DMS153 treated with DMSO at 0.1 percent for 48 hours (cell line): ENCODE measurements at regions not wholly inside any gene's neighbourhood (a gene's known extent, or its start where the extent isn't known, plus 50 kb on each side); places are given as distances from the start of the nearest gene placed in this dataset.

ENCODE experiments used
- DNase-seq: peaks from one replicate; lab custom pipeline; 2025; ENCODE audit not compliant: unreplicated experiment; lab: John Stamatoyannopoulos, UW

DNA sequence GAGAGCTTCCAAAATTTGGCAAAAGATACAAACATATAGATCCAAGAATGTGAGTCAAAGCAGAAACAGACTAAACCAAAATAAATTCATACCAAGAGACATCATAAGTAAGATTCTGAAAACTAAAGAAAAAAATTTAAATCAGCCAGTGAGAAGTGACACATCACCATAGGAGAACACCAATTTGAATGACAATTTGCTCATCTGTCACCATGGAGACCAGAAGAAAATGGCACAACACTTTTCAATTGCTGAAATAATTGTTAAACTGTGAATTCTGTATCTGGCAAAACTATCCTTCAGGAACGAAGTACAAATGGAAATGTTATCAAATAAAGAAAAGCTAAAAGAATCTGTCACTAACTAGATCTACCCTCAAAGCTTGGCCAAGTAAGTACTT, 864.3 kb downstream of the BRD1 start:
- DNase-seq: no peak

DNA sequence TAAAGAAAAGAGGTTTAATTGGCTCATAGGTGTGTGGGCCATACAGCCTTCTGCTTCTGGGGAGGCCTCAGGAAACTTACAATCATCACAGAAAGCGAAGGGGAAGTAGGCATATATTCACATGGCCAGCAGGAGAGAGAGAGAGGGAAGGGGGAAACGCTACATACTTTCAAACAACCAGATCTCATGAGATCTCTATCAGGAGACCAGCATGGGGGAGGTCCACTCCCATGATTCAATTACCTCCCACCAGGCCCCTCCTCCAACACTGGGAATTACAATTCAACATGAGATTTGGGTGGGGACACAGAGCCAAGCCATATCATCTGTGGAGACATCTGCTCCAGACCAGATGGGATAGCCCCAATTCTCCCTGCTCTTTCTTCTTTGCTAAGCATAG, 866.0 kb downstream of the BRD1 start:
- DNase-seq: no peak

DNA sequence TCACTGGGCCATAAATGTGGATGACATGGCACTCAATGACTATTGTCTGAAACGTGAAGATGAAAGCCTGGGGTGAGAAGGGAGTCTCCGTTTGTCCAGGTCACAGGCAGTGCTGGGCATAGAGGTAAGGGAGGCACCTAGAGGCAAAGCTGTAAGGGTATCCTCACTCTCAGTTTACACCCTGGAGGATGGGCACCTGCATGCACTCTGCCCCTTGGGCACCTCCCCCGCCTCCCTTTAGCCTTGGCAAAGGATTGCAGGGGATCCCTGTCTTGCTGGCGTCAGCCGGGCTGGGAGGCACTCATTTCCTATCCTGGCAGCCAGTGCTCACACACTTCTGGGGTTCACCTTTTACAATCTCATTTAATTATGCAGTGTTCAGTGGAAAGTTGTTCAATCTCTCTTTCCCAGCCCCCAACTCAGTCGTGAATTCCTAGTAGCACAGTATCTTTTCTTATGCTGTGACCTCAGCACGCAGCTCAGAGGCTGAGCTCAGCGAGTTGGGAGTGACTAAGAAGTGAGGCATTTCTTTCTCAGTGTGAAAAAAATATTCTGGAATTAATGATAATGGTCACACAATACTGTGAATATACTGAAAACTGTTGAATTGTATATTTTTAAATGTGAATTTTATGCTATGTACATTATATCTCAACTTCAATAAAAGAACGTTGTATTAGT, 866.6 kb downstream of the BRD1 start:
- no peak for DNase-seq

DNA sequence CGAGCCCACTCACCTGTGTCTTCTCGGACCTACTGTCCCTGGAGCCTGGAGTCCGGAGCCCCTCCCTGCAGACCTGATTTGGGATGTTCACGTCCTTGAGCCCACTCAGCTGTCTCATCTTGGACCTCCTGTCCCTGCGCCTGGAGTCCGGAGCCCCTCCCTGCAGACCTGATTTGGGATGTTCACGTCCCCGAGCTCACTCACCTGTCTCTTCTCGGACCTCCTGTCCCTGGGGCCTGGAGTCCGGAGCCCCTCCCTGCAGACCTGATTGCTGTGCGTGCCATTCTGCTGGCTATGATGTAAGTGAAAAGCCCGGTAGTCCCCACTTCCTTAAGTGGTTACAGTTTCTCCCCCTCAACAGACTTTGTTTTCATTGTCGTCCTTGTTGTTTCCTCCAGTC, 867.1 kb downstream of the BRD1 start:
- DNase-seq: no peak

DNA sequence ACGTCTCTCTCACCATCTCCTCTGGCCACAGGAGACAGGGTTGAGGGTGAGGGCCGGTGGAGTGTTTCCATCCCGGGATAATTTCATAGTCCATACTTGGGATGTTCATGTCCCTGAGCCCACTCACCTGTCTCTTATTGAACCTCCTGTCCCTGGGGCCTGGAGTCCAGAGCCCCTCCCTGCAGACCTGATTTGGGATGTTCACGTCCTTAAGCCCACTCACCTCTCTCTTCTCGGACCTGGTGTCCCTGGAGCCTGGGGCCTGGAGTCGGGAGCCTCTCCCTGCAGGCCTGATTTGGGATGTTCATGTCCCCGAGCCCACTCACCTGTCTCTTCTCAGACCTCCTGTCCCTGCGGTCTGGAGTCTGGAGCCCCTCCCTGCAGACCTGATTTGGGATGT, 868.2 kb downstream of the BRD1 start:
- no peak for DNase-seq

DNA sequence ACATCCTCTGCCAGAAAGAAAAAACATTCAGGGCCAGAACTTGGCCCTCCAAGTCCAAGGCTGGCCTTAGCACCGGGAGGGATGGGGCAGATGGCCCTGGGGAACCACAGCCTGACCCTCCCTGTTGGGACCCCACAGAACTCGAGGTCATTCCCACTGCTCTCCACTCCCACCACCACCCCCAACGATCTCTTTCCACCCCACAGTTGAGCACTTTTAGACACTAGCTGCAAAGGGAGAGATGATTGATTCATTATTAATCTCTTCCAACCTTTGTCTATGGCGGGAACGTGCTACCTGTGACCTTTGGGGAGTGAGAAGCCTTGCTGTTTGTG, 869.7 kb downstream of the BRD1 start:
- no peak for DNase-seq

DNA sequence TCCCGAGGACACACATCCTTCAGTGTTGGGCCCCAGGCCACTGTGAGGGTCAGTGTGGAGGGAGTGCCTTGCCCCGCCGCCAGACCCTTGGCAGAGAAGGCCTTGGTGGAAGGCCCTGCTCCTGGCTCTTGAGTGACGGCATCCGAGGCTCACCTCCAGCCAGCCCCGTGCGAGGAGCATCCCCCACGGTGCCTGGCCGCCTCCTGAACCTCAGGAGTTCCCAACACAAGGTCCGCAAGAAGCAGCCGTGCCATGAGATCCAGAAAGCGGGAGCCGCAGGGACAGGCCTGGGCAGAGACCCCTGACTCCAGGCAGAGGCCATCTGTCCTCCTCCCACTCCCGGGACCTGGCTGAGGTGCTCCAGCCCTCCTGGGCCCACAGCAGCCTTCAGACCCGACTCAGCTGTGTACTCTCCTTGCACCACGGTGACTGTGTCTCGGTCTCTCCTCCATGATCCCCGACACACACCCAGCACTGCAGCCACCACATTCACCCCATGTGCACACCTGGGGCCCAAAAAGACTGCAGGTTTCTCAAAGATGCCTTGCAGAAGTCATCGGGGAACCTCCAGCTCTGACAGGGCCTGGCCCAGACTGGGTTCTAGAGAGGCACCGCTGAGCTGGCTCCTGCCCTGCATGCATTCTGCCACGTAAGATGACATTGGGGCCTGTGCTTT, 870.2 kb downstream of the BRD1 start:
- DNase-seq: no peak

DNA sequence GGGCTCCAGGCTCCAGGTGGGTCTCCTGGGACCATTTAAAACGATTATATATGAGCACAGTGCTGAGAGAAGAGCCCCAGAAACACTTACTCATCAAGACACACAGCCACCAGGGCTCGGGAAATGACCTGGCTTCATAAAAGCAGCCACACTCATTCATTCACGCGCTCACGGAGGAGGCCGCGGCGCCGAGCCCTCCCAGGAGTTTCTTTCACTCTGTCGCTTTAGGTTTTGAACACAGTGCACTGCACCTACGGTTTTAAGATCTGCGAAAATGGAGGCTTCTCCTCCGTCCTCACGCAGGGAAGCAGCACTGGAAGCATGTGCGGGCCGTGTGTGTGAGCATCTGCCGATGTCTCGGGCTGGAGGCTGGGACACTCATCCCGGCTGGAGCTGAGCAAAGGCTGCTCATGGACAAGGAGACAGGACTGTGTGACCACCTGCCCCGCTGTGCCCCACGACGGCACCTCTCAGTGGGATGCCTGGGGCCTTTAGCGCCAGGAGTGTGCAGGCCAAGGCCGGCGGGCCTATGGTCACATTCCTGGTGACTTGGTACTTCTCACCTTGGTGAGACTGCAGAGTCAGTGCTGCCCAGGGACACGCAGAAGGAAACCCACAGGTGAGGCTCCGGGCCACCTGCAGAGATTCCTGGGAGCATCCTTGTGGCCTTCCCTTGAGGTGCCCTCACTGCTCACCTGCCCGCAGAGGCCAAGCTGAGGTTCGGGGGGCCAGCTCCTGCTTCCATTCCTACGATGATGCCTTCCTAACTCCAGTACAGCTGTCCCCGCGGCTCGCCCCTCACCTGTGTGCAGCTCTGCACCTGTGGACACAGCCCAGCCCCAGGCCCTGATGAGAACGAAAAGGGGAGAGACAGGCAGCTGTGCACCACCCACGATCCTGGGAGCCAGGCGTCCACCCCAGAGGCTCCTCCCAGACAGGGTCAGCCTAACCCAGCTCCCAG, 872.0 kb downstream of the BRD1 start:
- no peak for DNase-seq

DNA sequence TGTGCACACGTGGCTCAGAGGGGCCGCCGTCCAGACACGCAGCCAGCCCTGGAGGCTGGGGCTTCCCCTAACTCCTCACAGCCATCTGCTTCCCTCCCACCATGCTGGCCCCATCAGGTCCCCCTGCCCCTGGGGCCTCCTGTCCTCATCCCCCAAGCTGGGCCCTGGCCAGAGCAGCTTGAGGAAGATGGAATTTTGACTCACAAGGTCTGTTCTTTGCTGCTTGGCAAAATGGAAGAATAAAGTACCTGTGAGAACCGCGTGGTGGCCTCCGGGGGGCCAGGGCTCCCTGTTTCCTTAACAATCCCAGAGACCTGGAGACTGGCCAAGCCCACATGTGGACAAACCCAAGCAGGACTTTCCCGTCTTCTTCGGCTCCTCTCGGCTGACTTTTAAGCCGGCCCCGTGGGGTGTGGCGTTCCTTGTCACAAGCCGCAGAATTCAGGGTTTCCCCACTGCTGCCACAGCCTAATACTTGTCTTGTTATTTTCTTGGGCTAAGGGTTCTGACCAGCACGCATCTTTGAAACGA, 872.8 kb downstream of the BRD1 start:
- no peak for DNase-seq

DNA sequence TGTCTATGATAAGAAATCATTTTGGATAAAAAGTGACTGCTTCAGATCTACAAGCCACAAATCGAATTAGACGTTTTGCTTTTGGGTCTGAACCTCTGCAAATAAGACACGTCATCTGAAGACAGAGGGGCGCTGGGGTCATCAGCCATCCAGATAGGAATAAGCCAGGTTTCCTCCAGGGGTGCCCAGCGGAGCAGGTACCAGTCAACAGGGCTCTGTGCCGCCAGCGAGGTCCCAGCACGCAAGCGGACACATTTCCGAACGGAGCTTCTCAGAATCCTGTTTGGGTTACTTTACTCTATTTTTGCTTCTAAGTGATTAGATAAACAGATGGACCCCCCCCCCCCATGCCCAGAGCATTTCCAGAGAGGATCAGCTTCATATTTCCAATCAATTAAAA, 873.8 kb downstream of the BRD1 start:
- no peak for DNase-seq

DNA sequence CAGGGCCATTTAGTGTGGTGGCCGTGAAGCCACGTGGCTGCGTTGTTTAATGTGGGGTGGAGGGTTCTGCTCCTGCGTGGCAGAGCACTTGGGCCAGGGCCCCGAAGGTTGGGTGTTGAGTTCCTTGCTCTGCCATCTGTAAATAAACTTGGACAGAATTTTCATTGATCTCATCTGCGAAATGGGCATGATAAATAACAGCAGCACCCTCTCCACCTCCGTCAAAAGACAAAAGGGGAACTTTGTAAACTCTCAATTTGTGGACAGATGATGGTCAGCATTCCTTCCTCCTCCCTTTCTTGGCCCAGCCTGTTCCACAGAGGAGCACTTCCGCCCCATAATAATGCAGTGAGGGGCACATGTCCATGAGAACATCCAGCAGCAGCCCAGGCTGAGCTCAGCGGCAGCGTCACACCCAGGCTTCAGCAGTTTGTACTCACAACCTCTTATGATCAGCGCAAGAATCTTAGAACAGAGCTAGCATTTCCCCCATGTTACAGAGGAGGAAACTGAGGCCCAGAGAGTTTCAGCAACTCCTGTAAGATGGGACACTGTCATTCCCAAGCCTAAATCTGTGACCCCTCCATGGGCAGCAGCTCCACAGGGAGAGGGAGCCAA, 874.5 kb downstream of the BRD1 start:
- DNase-seq: no peak

DNA sequence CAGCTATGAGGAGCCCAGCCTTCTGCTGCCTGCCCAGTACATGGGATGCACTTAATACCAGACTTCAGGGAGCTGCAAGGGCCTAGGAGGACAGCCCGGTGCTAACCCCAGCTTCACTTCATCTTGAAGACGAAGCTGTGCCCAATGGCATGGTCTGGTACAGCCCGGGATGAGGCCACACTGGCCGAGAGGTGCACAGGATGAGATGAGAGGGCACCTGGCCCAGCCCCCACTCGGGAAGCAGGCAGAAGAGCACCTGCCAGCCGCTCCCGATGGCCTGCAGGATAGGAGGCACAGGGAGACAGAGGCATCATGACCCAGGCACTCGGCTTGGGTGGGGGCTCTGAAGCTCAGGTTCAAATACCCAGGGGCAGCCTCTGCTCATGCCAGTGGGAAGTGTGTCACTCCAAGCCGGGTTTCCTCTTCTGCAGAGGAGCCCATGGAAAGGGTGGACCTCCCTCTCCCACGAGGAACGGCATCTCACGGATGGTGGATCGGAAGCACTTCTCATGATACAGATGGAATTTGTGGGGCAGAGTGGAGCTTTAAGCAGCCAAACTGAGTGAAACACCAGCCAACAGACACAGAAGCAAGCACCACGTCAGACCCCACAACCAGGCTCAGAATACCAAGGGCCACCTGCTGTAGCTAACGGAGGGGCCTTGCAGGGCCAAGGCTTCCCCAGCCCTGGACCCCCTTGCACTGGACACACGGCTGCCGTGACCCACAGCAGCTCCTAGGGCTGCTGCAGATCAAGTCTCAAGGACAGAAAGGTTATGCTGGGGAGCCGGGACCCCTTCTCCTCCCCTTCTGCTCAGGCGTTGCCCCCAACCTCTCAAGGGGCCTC, 875.2 kb downstream of the BRD1 start:
- DNase-seq: no peak

DNA sequence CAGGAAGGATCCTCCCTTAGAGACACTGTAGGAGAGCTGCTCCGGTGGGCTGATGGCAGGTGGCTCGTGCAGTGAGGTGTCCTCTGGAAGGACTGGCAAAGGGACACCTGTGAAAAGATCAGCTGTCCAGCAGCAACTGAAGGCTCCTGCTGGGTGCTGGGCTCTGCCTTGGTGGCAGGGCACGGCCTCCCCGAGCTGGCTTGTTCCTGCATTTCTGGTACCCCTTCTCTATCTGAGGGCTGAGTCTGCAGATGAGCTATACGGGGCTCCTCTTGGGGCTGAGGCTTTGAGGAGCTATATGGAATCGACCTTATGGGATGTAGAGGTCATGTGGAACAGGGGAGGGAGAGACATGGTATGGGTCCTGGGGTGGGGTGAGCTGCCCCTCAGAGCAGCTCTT, 875.8 kb downstream of the BRD1 start:
- DNase-seq: no peak

DNA sequence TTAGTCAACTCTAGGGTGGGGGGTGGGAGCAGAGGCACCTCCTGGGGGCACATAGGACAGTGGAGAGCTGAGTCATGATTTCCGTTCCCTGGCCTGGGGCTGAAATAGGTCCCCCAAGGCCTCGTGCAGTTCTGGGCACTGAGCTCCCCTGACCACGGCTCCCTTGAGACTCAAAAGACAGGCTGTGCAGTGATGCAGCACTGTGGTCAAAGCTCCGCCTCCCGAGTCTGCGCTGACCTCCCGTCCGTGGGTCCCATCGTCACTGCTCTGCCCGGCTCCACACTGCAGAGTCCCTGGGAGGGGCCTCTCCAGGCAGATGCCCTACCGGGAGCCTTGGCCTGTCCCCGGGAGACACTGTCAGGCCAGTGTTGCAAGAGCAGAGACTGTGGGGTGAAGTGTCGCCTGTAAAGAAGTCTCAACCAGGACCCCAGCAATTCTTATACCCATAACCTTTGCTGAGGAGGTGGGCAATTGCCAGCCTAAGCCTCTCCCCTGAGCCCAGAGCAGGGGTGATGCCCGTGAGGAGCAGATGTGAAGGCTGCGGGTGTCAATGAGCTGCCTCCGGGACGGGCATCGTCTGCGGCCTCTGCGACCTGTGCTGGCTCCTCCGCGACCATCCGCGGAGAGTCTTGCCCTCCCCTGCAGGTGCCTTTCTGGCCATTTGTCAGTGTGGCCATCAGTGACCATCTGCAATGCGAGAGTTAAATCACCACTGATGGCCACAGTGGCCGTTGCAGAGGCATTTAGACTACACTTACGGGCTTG, 877.3 kb downstream of the BRD1 start:
- no peak for DNase-seq

DNA sequence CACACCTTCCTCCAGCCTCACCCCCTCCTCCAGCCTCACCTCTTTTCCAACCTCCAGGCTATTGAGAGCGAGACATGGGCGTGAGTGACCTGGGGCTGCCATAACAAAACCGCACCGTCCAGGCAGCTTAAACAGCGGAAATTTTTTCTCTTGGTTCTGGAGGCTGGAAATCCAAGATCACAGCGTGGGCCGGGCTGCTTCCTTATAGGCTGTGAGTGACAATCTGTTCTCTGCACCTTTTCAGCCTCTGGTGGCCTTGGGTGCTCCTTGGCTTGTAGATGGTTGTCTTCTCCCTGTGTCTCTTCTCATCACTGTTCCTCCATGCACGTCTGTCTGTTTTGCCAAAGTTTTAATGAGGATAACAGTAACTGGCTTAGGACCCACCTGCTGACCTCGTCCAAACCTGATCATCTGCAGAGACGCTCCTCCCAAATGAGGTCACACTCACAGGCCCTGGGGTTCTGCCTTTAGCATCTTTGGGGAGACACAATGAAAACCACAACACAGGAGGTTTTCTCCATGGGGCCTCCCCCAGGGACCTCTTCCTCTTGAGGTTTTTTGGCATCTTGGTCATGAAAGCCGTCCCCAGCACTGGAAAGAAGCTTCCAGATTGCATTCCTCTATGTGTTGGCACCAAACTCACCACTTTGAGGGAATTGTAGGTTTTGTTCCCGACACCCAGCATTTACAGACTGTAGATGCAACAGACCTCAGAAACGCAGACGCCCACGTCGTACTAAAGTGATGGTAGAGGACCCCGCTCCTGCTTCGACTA, 878.1 kb downstream of the BRD1 start:
- no peak for DNase-seq

DNA sequence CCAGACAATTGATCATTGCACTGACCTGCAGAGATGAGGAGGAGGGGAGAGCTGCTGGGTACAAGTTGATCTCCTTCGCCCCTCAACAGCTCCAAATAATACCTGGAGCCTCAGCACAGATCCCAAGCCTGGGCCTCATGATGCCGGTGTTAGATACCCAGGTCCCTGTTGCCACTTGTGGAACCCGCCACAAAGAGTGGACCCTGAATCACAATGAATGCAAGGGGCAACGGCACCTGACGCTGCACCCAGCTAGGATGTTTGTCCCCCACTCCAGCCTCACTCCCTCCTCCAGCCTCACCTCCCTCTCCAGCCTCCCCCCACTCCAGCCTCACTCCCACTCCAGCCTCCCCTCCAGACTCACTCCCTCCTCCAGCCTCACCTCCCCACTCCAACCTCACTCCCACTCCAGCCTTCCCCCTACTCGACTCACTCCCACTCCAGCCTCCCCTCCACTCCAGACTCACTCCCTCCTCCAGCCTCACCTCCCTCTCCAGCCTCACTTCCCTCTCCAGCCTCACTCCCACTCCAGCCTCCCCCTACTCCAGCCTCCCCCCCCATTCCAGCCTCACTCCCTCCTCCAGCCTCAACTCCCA, 879.0 kb downstream of the BRD1 start:
- no peak for DNase-seq

DNA sequence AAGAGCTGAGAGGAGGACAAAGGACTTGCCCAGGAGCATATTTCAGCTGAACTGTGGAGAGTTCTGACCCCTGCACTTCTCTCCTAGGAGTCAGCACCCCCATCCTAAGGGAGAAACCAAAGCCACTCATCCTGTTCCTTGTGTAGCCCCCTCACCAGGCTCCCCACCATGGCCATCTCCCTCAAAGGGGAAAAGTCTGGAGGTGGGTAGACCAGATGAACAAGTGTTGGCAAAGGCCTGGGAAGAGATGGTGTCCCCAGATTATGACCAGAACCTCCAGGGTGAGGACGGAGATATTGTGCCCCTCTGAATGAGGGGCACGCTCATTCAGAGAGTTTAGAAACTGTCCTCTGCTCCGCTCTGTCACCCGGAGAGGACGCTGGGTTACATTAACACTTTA, 880.0 kb downstream of the BRD1 start:
- no peak for DNase-seq

DNA sequence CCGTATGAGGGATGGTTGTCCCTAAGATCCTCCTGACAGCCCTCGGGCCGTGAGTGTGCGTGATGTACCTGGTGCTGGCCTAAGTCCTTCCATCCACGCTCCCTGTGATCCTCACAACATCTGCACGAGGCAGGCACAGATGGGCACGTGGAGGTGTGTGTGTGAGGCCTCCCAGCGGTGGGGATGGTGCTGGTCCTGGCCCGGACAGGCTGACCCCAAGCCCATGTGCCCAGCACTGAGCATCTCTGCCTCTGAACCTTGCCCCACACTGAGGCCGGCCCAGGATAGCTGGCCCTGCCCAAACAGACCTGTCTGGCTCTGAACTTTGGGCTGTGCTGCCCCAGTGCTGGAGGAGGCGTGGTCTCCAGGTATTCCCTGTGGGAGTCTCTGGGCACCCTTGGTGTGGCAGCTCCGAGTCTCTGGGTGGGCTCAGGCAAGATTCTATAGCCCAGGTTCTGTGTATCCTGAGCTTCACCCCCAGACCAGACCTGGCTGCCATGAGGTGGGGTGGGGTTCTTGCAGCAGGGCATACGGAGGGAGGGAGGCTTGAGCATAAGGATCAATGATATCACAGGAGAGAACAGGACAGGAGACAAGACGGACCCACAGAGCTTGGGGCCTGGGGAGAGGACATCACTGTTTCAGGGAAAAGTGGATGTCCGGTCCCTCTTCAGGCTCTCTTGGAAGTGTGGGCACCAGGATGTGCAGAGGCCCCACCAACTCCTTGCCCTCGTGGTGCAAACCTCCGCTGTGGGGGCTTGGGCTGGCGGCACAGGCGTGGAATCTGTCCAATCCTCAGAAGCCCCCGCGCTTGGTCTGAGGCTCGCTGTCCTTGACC, 881.8 kb downstream of the BRD1 start:
- DNase-seq: no peak
